ENCODE measurements at regions not wholly inside any gene's neighbourhood (a gene's known extent, or its start where the extent isn't known, plus 50 kb on each side); places are given as distances from the start of the nearest gene placed in this dataset.

DNA sequence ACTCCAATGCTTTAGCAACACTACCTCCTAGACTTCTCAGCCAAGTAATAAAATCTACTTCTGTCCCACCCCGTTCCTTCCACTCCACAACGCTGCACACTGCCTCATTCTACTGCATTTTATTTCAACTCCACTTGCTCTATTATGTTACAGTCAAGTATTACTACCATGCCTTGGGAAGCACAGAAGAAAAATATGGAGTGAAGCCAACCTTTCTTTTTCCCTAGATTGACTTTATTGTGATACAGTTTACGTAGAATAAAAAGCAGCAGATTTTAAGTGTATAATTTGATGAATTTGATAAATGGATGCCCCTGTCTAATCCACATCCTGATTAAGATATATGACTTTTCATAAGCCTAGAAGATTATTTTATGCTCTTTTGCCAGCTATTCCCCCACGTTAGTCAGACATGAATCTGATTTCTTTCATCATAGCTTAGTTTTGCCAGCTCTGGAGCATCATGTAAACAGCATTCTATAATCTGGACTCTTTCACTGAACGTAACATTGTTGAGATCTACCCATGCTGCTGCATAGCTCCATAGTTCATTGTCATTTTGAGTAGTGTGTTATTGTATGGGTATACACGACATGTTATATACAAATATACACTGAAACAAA lies 676.8 kb upstream of the RAB6C start:
- H3K27me3 Mint-ChIP-seq, result peaks cover 5% of the 10 kb centered on the region
- intact Hi-C loops (cut with DNase I, micrococcal nuclease), result no loop called here
- POLR2A ChIA-PET, result no interaction called here

GRCh38 chr2:129314120-129314519 lies 665.3 kb upstream of the RAB6C start:
- ATAC-seq (ENCODE audit: poor library complexity) (no peak), DNase-seq (no peak)
- no peaks in the 10 kb centered on the region for H3K9me3 Mint-ChIP-seq
- no peaks in the 10 kb centered on the region for H3K36me3 Mint-ChIP-seq (ENCODE audit: low read depth)
- Histone ChIP-seq H3K4me3 (ENCODE audit: low read length) (no peak overlapping the region), H3K36me3 (ENCODE audit: insufficient read depth, low read length) (no peaks in the 10 kb centered on the region), H3K9me3 (ENCODE audit: control insufficient read depth in 1 of 2, insufficient read depth in 1 of 2, low read length in 2 of 2) (peaks cover 0 to 13% of the 10 kb centered on the region in 2 experiments), H3K27me3 (ENCODE audit: control insufficient read depth in 1 of 2, insufficient read depth in 2 of 2, low read length in 2 of 2) (no peaks in the 10 kb centered on the region), H3K4me1 (ENCODE audit: insufficient read depth, low read length) (no peaks in the 10 kb centered on the region), H3K27ac (ENCODE audit: low read depth in 1 of 2, low read length in 2 of 2) (no peak overlapping the region)
- H3K27me3 Mint-ChIP-seq, result no peaks in the 10 kb centered on the region
- ChIA-PET POLR2A (interaction anchor here (0.7 kb wide), 1 partner anchor 19 kb away, joined by 3 read pairs; no protein-coding TSS in a partner anchor), CTCF (no interaction called here)
- intact Hi-C loops (cut with DNase I, micrococcal nuclease), result no loop called here
- H3K4me1 Mint-ChIP-seq (ENCODE audit: low read depth), result no peaks in the 10 kb centered on the region
- H3K27ac Mint-ChIP-seq, result no peak overlapping the region
- no peak overlapping the region for H3K4me3 Mint-ChIP-seq
- TF ChIP-seq CTCF (IDR thresholded peaks at IDR 0.05), result no peak

More for the DNA sequence above, 676.8 kb upstream of the RAB6C start:
- no peak overlapping the region for H3K4me3 ChIP-seq (ENCODE audit: low read length)
- no peak for TF ChIP-seq CTCF (IDR thresholded peaks at IDR 0.05)
- H3K36me3 Mint-ChIP-seq (ENCODE audit: low read depth), result no peaks in the 10 kb centered on the region
- no peaks in the 10 kb centered on the region for H3K4me1 ChIP-seq (ENCODE audit: insufficient read depth, low read length)
- no peaks in the 10 kb centered on the region for H3K27me3 ChIP-seq (ENCODE audit: control insufficient read depth in 1 of 2, insufficient read depth in 2 of 2, low read length in 2 of 2)
- no peaks in the 10 kb centered on the region for H3K4me1 Mint-ChIP-seq (ENCODE audit: low read depth)
- no peak overlapping the region for H3K27ac ChIP-seq (ENCODE audit: low read depth in 1 of 2, low read length in 2 of 2)
- H3K9me3 Mint-ChIP-seq, result no peaks in the 10 kb centered on the region
- CTCF ChIA-PET, result no interaction called here
- peaks cover 0 to 19% of the 10 kb centered on the region in 2 experiments for H3K9me3 ChIP-seq (ENCODE audit: control insufficient read depth in 1 of 2, insufficient read depth in 1 of 2, low read length in 2 of 2)
- no peaks in the 10 kb centered on the region for H3K36me3 ChIP-seq (ENCODE audit: insufficient read depth, low read length)
- ATAC-seq (ENCODE audit: poor library complexity) (no peak), DNase-seq (no peak)
- H3K27ac Mint-ChIP-seq, result no peak overlapping the region
- H3K4me3 Mint-ChIP-seq, result no peak overlapping the region

DNA sequence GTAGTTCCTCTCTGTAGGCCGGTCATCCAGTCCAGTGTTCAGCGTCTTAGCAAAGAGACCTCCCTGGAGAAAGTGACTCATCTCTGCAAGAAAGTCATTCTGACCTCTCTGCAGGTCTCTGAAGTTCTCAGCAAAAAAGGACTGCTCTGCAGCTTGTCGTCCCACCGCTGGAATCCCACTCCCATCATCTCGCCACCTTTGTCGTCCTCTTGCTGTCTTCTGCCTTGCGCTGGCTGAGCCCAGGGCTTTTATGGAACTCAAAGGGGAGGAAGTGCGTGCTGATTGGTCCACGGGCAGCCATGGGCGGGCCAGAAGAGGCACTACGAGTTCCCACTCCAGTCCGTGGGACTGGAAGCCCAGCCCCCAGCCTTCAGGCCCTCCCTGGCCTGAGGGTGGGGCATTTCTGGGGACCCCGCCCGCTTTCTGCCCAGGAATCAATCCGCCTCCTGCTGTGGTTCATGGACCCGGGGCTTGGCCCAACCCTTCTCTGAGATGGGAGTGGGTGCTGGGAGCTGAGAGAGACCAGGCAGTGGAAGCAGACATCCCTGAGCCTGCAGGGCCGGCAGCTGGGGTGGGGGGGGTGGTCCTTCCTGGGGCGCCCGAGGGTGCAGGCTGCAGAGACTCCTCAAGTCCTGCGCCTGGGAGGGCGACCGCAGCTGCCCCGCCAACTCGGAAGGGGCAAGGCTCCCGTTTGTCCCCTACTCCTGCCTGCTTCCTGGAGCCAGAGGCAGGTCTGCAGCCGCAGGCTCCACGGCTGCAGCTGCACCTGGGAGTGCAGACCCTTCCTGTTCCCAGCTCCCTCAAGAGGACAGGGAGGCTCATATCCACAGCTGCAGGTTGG lies 660.7 kb upstream of the RAB6C start:
- Histone ChIP-seq H3K4me3 (ENCODE audit: low read length) (no peak overlapping the region), H3K36me3 (ENCODE audit: insufficient read depth, low read length) (no peaks in the 10 kb centered on the region), H3K27me3 (ENCODE audit: control insufficient read depth in 1 of 2, insufficient read depth in 2 of 2, low read length in 2 of 2) (no peaks in the 10 kb centered on the region), H3K4me1 (ENCODE audit: insufficient read depth, low read length) (no peaks in the 10 kb centered on the region), H3K9me3 (ENCODE audit: control insufficient read depth in 1 of 2, insufficient read depth in 1 of 2, low read length in 2 of 2) (peaks cover 0 to 17% of the 10 kb centered on the region in 2 experiments), H3K27ac (ENCODE audit: low read depth in 1 of 2, low read length in 2 of 2) (no peak overlapping the region)
- H3K4me3 Mint-ChIP-seq, result no peak overlapping the region
- intact Hi-C loops (cut with DNase I, micrococcal nuclease), result no loop called here
- no peaks in the 10 kb centered on the region for H3K9me3 Mint-ChIP-seq
- ATAC-seq (ENCODE audit: poor library complexity) (no peak), DNase-seq (no peak)
- POLR2A ChIA-PET, result no interaction called here
- CTCF ChIA-PET, result no interaction called here
- no peaks in the 10 kb centered on the region for H3K36me3 Mint-ChIP-seq (ENCODE audit: low read depth)
- no peak overlapping the region for H3K27ac Mint-ChIP-seq
- TF ChIP-seq CTCF (IDR thresholded peaks at IDR 0.05), result no peak
- H3K4me1 Mint-ChIP-seq (ENCODE audit: low read depth), result no peaks in the 10 kb centered on the region
- H3K27me3 Mint-ChIP-seq, result no peaks in the 10 kb centered on the region

All from CD4-positive, alpha-beta T cell (primary cell).